Liver (tissue), 3 donors: ENCODE measurements at regions not wholly inside any gene's neighbourhood (a gene's known extent, or its start where the extent isn't known, plus 50 kb on each side); places are given as distances from the start of the nearest gene placed in this dataset.

Experiments
- CTCF ChIP-seq: fragments of 150-350 bp; IDR thresholded peaks from 2 replicates; pipeline ENCODE4 v1.5.1; 2017; ENCODE audit warnings: improper control_type of control experiment, low read depth, low read length; ENCODE audit not compliant: missing input control
- FOXA2 ChIP-seq: IDR thresholded peaks from 2 replicates; pipeline ENCODE4 v1.6.1; 2016; ENCODE audit warnings: antibody characterized with exemption
- MAX ChIP-seq: IDR thresholded peaks from 2 replicates; pipeline ENCODE4 v1.6.1; 2016; ENCODE audit warnings: antibody characterized with exemption
- SP1 ChIP-seq: IDR thresholded peaks from 2 replicates; pipeline ENCODE4 v1.6.1; 2018; ENCODE audit warnings: antibody characterized with exemption, mild to moderate bottlenecking
- TAF1 ChIP-seq: conservative IDR thresholded peaks from 2 replicates; pipeline ENCODE4 v1.6.1; 2016; ENCODE audit warnings: antibody characterized with exemption, mild to moderate bottlenecking
- YY1 ChIP-seq: IDR thresholded peaks from 2 replicates; pipeline ENCODE4 v1.6.1; 2016; ENCODE audit warnings: antibody characterized with exemption, mild to moderate bottlenecking
- donor health status: healthy.
- donor health status: healthy.

- no peak for TF ChIP-seq YY1
- no peak for TF ChIP-seq CTCF
- no peak for TF ChIP-seq MAX
- no peak for TF ChIP-seq FOXA2
- no peak for TF ChIP-seq SP1
- no peak for TF ChIP-seq TAF1
These were observed 77.2 kb upstream of the JUN start for GRCh38 chr1:58861076-58861475.
